Vagina (tissue), 2 donors: ENCODE measurements at regions not wholly inside any gene's neighbourhood (a gene's known extent, or its start where the extent isn't known, plus 50 kb on each side); places are given as distances from the start of the nearest gene placed in this dataset.

Source experiments
- DNase-seq, 2 donors: peaks; one replicate each; pipeline ENCODE4 v3.0.0-alpha.2; 2017; ENCODE audit errors: extremely low spot score in 2 of 2
- H3K27ac ChIP-seq: fragments of 200-600 bp; sonication (generic); one replicate; pipeline ENCODE4 v1.5.1; 2019
- H3K27me3 ChIP-seq: fragments of 200-600 bp; sonication (generic); one replicate; pipeline ENCODE4 v1.5.1; 2019
- H3K36me3 ChIP-seq, 2 donors: fragments of 200-600 bp; sonication (generic); one replicate each; pipeline ENCODE4 v1.5.1; 2017 to 2019
- H3K4me1 ChIP-seq: fragments of 200-600 bp; sonication (generic); one replicate; pipeline ENCODE4 v1.5.1; 2019
- H3K4me3 ChIP-seq, 2 donors: fragments of 200-600 bp; sonication (generic); 1 replicate in 1 of 2; 2 replicates in 1 of 2; pipeline ENCODE4 v1.5.1; 2016 to 2019
- H3K9me3 ChIP-seq: fragments of 200-600 bp; sonication (generic); one replicate; pipeline ENCODE4 v1.5.1; 2019
- CTCF ChIP-seq, 3 experiments: fragments of 450-650 bp in 2 of 3; fragments of 200-600 bp in 1 of 3; sonication (generic) in 1 of 3; IDR thresholded peaks; one replicate each; pipeline ENCODE4 v1.5.1; 2017 to 2019; ENCODE audit warnings: antibody characterized with exemption in 3 of 3, mild to moderate bottlenecking in 2 of 3, moderate library complexity in 2 of 3
- POLR2A ChIP-seq, 2 donors: fragments of 450-650 bp; IDR thresholded peaks; one replicate each; pipeline ENCODE4 v1.6.1; 2017; ENCODE audit warnings: antibody characterized with exemption in 2 of 2, mild to moderate bottlenecking in 2 of 2, moderate library complexity in 2 of 2
- POLR2AphosphoS5 ChIP-seq, 2 donors: sonication (generic); formaldehyde crosslinking; IDR thresholded peaks; one replicate each; pipeline ENCODE4 v1.9.0; 2017; ENCODE audit warnings: antibody characterized with exemption in 2 of 2, mild to moderate bottlenecking in 2 of 2, low read depth in 1 of 2; ENCODE audit not compliant: insufficient read depth in 1 of 2
- intact Hi-C: fragments of 100-400 bp; cut with DNase I; formaldehyde crosslinking; loops from one replicate; pipeline ENCODE4 v1.15.1; 2023

GRCh38 chr4:33283818-33284217 is 2563.6 kb downstream of the PCDH7 start:
- intact Hi-C loops, result no loop called here

GRCh38 chr4:33296876-33297455 is 2576.8 kb downstream of the PCDH7 start:
- Histone ChIP-seq H3K4me3 (no peak overlapping the region), H3K9me3 (no peaks in the 10 kb centered on the region), H3K36me3 (no peaks in the 10 kb centered on the region), H3K27me3 (no peaks in the 10 kb centered on the region), H3K4me1 (no peaks in the 10 kb centered on the region), H3K27ac (no peak overlapping the region)
- no peak for DNase-seq
- intact Hi-C loops, result no loop called here
- TF ChIP-seq POLR2A (IDR thresholded peaks at IDR 0.05), result no peak
- no peak for TF ChIP-seq CTCF (IDR thresholded peaks at IDR 0.05)
- TF ChIP-seq POLR2AphosphoS5 (IDR thresholded peaks at IDR 0.05; ENCODE audit: insufficient read depth in 1 of 2, low read depth in 1 of 2), result no peak

More at GRCh38 chr4:33283818-33284217, 2563.6 kb downstream of the PCDH7 start:
- Histone ChIP-seq H3K9me3 (no peaks in the 10 kb centered on the region), H3K4me3 (no peak overlapping the region), H3K4me1 (no peaks in the 10 kb centered on the region), H3K27ac (no peak overlapping the region), H3K27me3 (no peaks in the 10 kb centered on the region), H3K36me3 (no peaks in the 10 kb centered on the region)
- DNase-seq, result no peak
- TF ChIP-seq POLR2AphosphoS5 (IDR thresholded peaks at IDR 0.05; ENCODE audit: insufficient read depth in 1 of 2, low read depth in 1 of 2) (no peak), POLR2A (IDR thresholded peaks at IDR 0.05) (no peak), CTCF (IDR thresholded peaks at IDR 0.05) (no peak)

GRCh38 chr4:33302321-33302720 is 2582.2 kb downstream of the PCDH7 start:
- intact Hi-C loops, result no loop called here
- Histone ChIP-seq H3K4me1 (no peaks in the 10 kb centered on the region), H3K36me3 (no peaks in the 10 kb centered on the region), H3K9me3 (no peaks in the 10 kb centered on the region), H3K4me3 (no peak overlapping the region), H3K27me3 (no peaks in the 10 kb centered on the region), H3K27ac (no peak overlapping the region)
- DNase-seq, result no peak
- no peak for TF ChIP-seq CTCF (IDR thresholded peaks at IDR 0.05)
- TF ChIP-seq POLR2AphosphoS5 (IDR thresholded peaks at IDR 0.05; ENCODE audit: insufficient read depth in 1 of 2, low read depth in 1 of 2), result no peak

- H3K4me3 ChIP-seq, result no peak overlapping the region
- intact Hi-C loops, result no loop called here
- no peaks in the 10 kb centered on the region for H3K36me3 ChIP-seq
- H3K9me3 ChIP-seq, result no peaks in the 10 kb centered on the region
- H3K27me3 ChIP-seq, result no peaks in the 10 kb centered on the region
- H3K4me1 ChIP-seq, result no peaks in the 10 kb centered on the region
- no peak for DNase-seq
- H3K27ac ChIP-seq, result no peak overlapping the region
- TF ChIP-seq POLR2A (IDR thresholded peaks at IDR 0.05) (no peak), POLR2AphosphoS5 (IDR thresholded peaks at IDR 0.05; ENCODE audit: insufficient read depth in 1 of 2, low read depth in 1 of 2) (no peak), CTCF (IDR thresholded peaks at IDR 0.05) (no peak)
Measured at GRCh38 chr4:33306131-33306530, 2586.0 kb downstream of the PCDH7 start.

GRCh38 chr4:33316033-33316432 is 2595.9 kb downstream of the PCDH7 start:
- TF ChIP-seq POLR2A (IDR thresholded peaks at IDR 0.05) (no peak), POLR2AphosphoS5 (IDR thresholded peaks at IDR 0.05; ENCODE audit: insufficient read depth in 1 of 2, low read depth in 1 of 2) (no peak), CTCF (IDR thresholded peaks at IDR 0.05) (no peak)
- DNase-seq, result no peak
- Histone ChIP-seq H3K27ac (no peak overlapping the region), H3K36me3 (no peaks in the 10 kb centered on the region), H3K9me3 (no peaks in the 10 kb centered on the region), H3K27me3 (no peaks in the 10 kb centered on the region), H3K4me3 (no peak overlapping the region), H3K4me1 (no peaks in the 10 kb centered on the region)
- intact Hi-C loops, result no loop called here
